ENCODE measurements at regions not wholly inside any gene's neighbourhood (a gene's known extent, or its start where the extent isn't known, plus 50 kb on each side); places are given as distances from the start of the nearest gene placed in this dataset.

DNA sequence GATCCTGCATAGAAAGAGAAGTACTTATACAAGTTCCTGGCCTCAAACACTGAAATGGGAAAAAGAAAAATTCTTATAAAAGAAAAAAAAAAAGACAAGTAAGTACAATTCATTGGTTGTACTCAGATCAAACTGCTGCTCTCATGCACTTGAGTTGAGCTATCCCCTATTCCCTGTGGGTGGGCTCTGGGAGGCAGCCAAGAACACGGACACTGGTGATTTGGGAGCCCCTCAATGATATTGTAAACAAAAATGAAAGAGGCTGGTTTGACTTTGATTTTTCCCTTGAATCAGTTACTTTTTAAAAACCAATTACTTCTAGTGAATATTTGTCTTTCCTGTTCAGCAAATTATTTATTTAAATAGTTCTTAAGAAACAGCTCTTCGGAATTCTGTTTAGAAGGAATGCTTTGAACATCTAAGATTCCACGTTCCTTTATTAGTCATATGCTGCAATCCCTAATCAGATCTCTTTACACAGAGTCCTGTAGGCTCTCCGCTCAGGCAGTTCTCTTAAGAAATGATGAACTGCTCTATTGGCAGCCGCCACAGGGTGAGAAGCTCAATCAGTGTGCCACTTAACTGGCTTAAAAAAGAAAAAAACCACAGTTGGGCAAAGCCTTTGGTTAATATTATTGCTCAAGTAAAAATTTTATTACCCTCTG lies 225.1 kb downstream of the TMEM182 start:
- Mint-ChIP-seq H3K27ac (no peak overlapping the region), H3K4me1 (no peaks in the 10 kb centered on the region), H3K9me3 (no peaks in the 10 kb centered on the region), H3K36me3 (ENCODE audit: low read depth) (no peaks in the 10 kb centered on the region), H3K27me3 (ENCODE audit: insufficient read depth) (peaks cover 30% of the 10 kb centered on the region), H3K4me3 (no peak overlapping the region)
- no peak for DNase-seq
- Histone ChIP-seq H3K9me3 (ENCODE audit: control insufficient read depth, low read length) (no peaks in the 10 kb centered on the region), H3K4me1 (ENCODE audit: control insufficient read depth, insufficient read depth, low read length) (no peaks in the 10 kb centered on the region), H3K27ac (ENCODE audit: low read depth, low read length) (no peak overlapping the region), H3K9ac (ENCODE audit: extremely low read depth, low read length, poor library complexity, severe bottlenecking) (no peak overlapping the region), H3K4me3 (ENCODE audit: low read length) (no peak overlapping the region), H3K36me3 (ENCODE audit: control insufficient read depth, insufficient read depth, low read length) (no peaks in the 10 kb centered on the region), H3K27me3 (ENCODE audit: control insufficient read depth, insufficient read depth, low read length, poor library complexity, severe bottlenecking) (peaks cover 15% of the 10 kb centered on the region)
- TF ChIP-seq, protein P1, sequence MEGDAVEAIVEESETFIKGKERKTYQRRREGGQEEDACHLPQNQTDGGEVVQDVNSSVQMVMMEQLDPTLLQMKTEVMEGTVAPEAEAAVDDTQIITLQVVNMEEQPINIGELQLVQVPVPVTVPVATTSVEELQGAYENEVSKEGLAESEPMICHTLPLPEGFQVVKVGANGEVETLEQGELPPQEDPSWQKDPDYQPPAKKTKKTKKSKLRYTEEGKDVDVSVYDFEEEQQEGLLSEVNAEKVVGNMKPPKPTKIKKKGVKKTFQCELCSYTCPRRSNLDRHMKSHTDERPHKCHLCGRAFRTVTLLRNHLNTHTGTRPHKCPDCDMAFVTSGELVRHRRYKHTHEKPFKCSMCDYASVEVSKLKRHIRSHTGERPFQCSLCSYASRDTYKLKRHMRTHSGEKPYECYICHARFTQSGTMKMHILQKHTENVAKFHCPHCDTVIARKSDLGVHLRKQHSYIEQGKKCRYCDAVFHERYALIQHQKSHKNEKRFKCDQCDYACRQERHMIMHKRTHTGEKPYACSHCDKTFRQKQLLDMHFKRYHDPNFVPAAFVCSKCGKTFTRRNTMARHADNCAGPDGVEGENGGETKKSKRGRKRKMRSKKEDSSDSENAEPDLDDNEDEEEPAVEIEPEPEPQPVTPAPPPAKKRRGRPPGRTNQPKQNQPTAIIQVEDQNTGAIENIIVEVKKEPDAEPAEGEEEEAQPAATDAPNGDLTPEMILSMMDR (conservative IDR thresholded peaks at IDR 0.05) = no peak
- 87 to 98% methylated on average over 4 to 5 of the region's 5 CpGs for WGBS, 2 experiments (ENCODE audit: insufficient coverage in 1 of 2, insufficient read length in 1 of 2)

DNA sequence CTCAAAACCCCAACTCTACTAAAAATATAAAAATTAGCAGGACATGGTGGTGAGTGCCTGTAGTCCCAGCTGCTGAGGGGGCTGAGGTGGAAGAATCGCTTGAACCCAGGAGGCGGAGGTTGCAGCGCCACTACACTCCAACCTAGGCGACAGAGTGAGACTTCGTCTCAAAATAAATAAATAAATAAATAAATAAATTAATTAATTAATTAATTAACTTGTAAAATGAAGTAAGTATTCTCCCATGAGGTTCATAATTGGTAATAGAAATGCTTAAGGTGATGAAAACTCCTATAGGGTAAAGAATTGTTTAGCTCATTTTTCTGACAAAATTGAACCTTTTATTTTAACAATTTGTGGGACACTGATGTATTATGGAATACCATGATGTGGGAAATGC lies 230.8 kb downstream of the TMEM182 start:
- WGBS, 2 experiments (ENCODE audit: insufficient coverage in 1 of 2, insufficient read length in 1 of 2) = 96% methylated on average over 2 of the region's 5 CpGs; no CpG with 5 or more reads in 1 of the 2 experiments

DNA sequence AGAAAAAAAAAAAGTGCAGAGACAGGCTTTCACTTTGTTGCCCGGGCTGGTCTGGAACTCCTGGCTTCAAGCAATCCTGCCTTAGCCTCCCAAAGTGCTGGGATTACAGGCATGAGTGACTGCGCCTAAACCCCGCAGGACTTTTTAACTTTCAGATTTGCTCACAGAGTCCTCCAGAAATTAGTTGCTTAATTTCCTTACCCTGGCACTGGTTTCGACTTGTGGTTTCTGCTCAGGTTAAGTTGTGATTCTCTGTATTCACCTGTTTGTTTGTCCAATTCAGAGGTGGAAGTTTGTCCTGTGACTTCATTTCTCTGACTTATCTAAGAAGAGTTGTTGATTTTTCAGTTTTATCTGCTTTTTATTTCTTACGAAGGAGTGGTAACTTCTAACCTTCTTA lies 238.1 kb downstream of the TMEM182 start:
- H3K27ac ChIP-seq (ENCODE audit: low read depth, low read length) = no peak overlapping the region
- peaks cover 88% of the 10 kb centered on the region for H3K27me3 ChIP-seq (ENCODE audit: control insufficient read depth, insufficient read depth, low read length, poor library complexity, severe bottlenecking)
- peaks cover 5% of the 10 kb centered on the region for H3K4me1 ChIP-seq (ENCODE audit: control insufficient read depth, insufficient read depth, low read length)
- no peak for DNase-seq
- no peak overlapping the region for H3K4me3 ChIP-seq (ENCODE audit: low read length)
- H3K4me3 Mint-ChIP-seq = no peak overlapping the region
- peaks cover 5% of the 10 kb centered on the region for H3K36me3 Mint-ChIP-seq (ENCODE audit: low read depth)
- H3K27ac Mint-ChIP-seq = no peak overlapping the region
- peaks cover 25% of the 10 kb centered on the region for H3K9me3 ChIP-seq (ENCODE audit: control insufficient read depth, low read length)
- TF ChIP-seq, protein P1 (conservative IDR thresholded peaks at IDR 0.05) = no peak
- peaks cover 29% of the 10 kb centered on the region for H3K9me3 Mint-ChIP-seq
- H3K36me3 ChIP-seq (ENCODE audit: control insufficient read depth, insufficient read depth, low read length) = no peaks in the 10 kb centered on the region
- 93% methylated on average over 3 to 4 of the region's 5 CpGs for WGBS, 2 experiments (ENCODE audit: insufficient coverage in 1 of 2, insufficient read length in 1 of 2)
- H3K27me3 Mint-ChIP-seq (ENCODE audit: insufficient read depth) = peaks cover 71% of the 10 kb centered on the region
- peaks cover 16% of the 10 kb centered on the region for H3K4me1 Mint-ChIP-seq
- no peak overlapping the region for H3K9ac ChIP-seq (ENCODE audit: extremely low read depth, low read length, poor library complexity, severe bottlenecking)

More for the DNA sequence above, 230.8 kb downstream of the TMEM182 start:
- no peaks in the 10 kb centered on the region for H3K36me3 ChIP-seq (ENCODE audit: control insufficient read depth, insufficient read depth, low read length)
- H3K27me3 ChIP-seq (ENCODE audit: control insufficient read depth, insufficient read depth, low read length, poor library complexity, severe bottlenecking) = peaks cover 38% of the 10 kb centered on the region
- H3K9me3 Mint-ChIP-seq = no peaks in the 10 kb centered on the region
- H3K27ac Mint-ChIP-seq = no peak overlapping the region
- no peak overlapping the region for H3K4me3 ChIP-seq (ENCODE audit: low read length)
- H3K4me3 Mint-ChIP-seq = no peak overlapping the region
- no peaks in the 10 kb centered on the region for H3K4me1 Mint-ChIP-seq
- H3K27ac ChIP-seq (ENCODE audit: low read depth, low read length) = no peak overlapping the region
- H3K36me3 Mint-ChIP-seq (ENCODE audit: low read depth) = no peaks in the 10 kb centered on the region
- TF ChIP-seq, protein P1 (conservative IDR thresholded peaks at IDR 0.05) = no peak
- H3K27me3 Mint-ChIP-seq (ENCODE audit: insufficient read depth) = peaks cover 35% of the 10 kb centered on the region
- H3K4me1 ChIP-seq (ENCODE audit: control insufficient read depth, insufficient read depth, low read length) = no peaks in the 10 kb centered on the region
- H3K9me3 ChIP-seq (ENCODE audit: control insufficient read depth, low read length) = no peaks in the 10 kb centered on the region
- no peak for DNase-seq
- no peak overlapping the region for H3K9ac ChIP-seq (ENCODE audit: extremely low read depth, low read length, poor library complexity, severe bottlenecking)

Measured in endodermal cell (in vitro differentiated cells).